HG03196 (cell line): ENCODE measurements at regions not wholly inside any gene's neighbourhood (a gene's known extent, or its start where the extent isn't known, plus 50 kb on each side); places are given as distances from the start of the nearest gene placed in this dataset.
"Not testable (repeated sequence)": the region's sequence is repeated elsewhere in the genome, so short reads cannot be mapped to it uniquely, and the experiment has no call there.

Experiments
- ATAC-seq: cut with Tn5 transposase; IDR thresholded peaks from one replicate; pipeline ENCODE4 v1.9.1; 2021; ENCODE audit not compliant: unreplicated experiment

- ATAC-seq, result no peak
Observed at GRCh38 chr2:129011466-129012061, 692.9 kb upstream of the HS6ST1 start.

DNA sequence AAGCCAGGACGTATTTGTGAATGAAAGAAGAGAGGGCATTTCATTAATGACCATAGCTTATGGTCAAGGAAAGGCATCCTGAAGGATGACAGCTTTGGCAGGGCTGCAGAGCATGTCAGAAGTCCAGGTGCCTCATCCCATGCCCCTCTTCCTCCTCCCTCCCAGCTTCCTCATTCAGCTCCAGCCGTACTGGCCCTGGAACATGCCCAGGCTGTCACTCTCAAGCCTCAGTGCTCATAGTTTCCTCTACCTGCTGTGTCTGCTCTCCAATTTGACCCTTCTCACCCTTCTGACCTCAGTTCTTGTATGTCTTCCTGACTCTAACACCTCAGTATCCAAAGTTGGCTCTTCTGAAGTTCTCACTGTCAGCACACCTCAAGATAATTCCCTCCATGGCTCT is 695.8 kb upstream of the HS6ST1 start:
- ATAC-seq, result no peak

- no peak for ATAC-seq
Observed at GRCh38 chr2:129015397-129016285, 697.0 kb upstream of the HS6ST1 start.

- ATAC-seq, result no peak
Observed at GRCh38 chr2:129016972-129017371, 698.3 kb upstream of the HS6ST1 start.

GRCh38 chr2:129024796-129025195 is 706.1 kb upstream of the HS6ST1 start:
- ATAC-seq, result no peak

DNA sequence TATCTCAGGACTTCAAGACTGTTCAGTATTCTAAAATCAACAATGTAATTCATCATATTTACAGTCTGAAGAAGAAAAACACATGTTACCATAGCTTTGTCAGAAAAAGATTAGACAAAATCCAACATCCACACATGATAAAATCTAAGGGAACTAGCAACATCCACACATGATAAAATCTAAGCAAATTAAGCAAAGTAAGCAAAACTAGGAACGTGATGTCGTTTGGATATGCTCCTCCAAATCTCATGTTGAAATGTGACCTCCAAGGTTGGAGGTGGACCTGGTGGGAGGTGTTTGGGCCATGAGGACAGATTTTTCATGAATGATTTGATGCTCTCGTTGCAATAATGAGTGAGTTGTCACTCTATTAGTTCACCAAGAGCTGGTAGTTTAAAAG is 717.3 kb upstream of the HS6ST1 start:
- no peak for ATAC-seq

GRCh38 chr2:129043677-129044076 is 725.0 kb upstream of the HS6ST1 start:
- not testable (repeated sequence) for ATAC-seq

DNA sequence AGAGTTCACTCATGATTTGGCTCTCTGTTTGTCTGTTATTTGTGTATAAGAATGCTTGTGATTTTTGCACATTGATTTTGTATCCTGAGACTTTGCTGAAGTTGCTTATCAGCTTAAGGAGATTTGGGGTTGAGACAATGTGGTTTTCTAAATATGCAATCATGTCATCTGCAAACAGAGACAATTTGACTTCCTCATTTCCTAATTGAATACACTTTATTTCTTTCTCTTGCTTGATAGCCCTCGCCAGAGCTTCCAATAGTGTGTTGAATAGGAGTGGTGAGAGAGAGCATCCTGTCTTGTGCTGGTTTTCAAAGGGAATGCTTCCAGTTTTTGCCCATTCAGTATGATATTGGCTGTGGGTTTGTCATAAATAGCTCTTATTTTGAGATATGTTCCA is 727.8 kb upstream of the HS6ST1 start:
- ATAC-seq, result not testable (repeated sequence)

DNA sequence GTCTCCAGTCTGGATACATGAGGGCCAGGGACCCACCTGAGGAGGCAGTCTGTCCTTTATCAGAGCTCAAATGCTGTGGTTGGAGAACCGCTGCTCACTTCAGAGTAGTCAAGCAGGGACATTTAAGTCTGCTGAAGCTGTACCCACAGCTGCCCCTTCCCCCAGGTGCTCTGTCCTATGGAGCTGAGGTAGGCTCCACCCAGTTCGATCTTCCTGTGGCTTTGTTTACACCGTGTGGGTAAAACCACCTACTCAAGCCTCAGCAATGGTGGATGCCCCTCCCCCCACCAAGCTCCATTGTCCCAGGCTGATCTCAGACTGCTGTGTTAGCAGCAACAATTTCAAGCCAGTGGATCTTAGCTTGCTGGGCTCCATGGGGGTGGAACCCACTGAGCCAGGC is 731.4 kb upstream of the HS6ST1 start:
- ATAC-seq, result no peak

GRCh38 chr2:129055242-129055641 is 736.6 kb upstream of the HS6ST1 start:
- no peak for ATAC-seq

DNA sequence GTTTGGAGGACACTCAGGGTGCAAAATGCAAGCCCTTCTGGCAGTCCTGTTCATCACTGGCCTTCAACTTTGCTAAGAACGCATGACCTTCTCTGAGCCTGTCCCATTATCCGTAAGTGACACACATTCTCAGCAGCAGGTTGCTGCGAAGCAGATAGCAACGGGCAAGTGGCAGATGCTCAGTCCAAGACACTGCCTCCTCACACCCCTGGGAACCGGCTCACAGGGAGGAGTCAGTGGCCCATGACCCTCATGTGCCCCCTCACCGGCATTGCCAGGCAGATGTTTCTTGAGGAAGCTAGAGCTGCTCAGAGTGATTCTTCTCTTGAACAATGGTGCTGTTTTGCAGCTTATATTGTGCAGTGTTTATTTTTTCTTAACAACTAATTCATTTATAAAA is 737.2 kb upstream of the HS6ST1 start:
- no peak for ATAC-seq

- ATAC-seq, result no peak
Observed at GRCh38 chr2:129056309-129056958, 737.8 kb upstream of the HS6ST1 start.

GRCh38 chr2:129056959-129057317 is 738.3 kb upstream of the HS6ST1 start:
- no peak for ATAC-seq

GRCh38 chr2:129058981-129059380 is 740.3 kb upstream of the HS6ST1 start:
- no peak for ATAC-seq

DNA sequence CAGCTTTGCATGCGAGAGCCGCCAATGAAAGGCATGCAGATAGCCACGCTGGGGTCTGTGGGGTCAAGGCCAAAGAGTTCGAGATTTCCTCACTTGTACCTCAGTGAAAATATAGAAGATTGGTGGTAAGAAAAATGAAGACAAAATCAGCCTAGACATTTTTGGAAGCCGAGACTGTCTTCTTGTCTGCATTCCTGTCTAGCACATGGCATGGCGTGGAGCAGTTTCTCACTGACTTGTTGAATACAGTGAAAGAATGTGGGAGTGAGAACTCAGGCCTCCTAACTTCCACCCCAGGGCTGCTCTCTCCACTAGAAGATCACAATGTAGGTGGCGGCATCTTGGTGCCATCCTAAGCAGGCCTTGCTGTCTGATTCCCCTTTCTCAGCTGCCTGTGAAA is 740.8 kb upstream of the HS6ST1 start:
- ATAC-seq, result no peak

- no peak for ATAC-seq
Observed at GRCh38 chr2:129061069-129061768, 742.6 kb upstream of the HS6ST1 start.

GRCh38 chr2:129061769-129062121 is 743.1 kb upstream of the HS6ST1 start:
- ATAC-seq, result no peak

DNA sequence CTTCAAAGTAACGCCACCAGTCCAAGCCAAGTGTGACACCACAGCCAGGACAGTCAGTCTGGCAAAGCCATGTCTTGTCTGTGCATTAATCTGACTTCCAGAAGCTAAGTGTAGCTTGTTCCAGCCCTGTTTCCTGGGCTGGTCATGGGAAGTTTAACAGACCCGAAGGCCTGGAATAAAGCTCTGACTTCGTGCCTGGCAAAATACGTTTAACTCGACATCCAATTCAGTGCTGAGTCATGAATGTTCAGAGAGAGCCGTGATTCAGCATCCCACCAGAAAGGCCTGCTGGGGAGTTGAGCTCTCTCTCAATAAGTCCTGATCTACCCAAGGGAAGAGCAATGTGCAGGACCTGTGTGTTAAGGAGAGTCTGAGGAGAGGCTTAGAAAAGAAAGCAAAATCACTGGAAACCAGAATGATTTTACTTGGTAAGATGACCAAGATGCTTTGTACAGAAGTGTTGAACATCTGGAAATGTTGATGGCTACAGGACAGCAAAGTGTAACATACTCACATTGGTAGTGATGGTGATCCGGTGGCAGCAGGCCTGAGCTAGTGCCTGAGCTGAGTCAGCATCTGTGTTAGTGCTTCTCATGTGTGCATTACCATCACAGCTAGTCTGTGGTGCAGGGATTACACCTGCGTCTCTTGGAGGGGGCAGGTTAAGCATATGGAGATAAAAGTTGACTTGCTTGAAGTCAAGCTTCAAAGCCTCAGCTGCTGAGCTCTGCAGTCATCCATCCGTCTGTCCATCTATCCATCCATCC is 743.7 kb upstream of the HS6ST1 start:
- ATAC-seq, result no peak

DNA sequence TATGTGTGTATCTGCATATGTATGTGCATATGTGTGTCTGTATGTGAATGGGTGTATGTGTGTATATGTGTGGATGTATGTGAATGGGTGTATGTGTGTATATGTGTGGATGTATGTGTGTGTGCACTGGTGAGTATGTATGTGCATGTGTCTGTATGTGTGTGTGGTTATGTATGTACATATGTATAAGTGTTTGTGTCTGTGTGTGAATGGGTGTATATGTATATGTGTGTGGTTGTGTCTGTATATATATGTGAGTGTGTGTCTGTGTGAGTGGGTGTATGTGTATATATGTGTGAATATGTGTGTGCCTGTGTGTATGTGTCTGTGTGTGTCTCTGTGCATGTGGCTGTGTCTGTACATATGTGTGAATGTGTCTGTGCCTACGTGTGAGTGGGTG is 748.4 kb upstream of the HS6ST1 start:
- no peak for ATAC-seq

GRCh38 chr2:129067953-129068352 is 749.3 kb upstream of the HS6ST1 start:
- no peak for ATAC-seq

- ATAC-seq, result no peak
Observed at GRCh38 chr2:129068543-129068942, 749.9 kb upstream of the HS6ST1 start.
